ENCODE measurements at regions not wholly inside any gene's neighbourhood (a gene's known extent, or its start where the extent isn't known, plus 50 kb on each side); places are given as distances from the start of the nearest gene placed in this dataset.

GRCh38 chr18:77918730-77919129, 669.1 kb downstream of the GALR1 start:
- no peak overlapping the region for H3K4me3 ChIP-seq (ENCODE audit: low read length)
- H3K9ac ChIP-seq (ENCODE audit: low read length): no peak overlapping the region
- H3K27me3 ChIP-seq (ENCODE audit: control insufficient read depth, insufficient read depth, low read length): no peaks in the 10 kb centered on the region
- no peaks in the 10 kb centered on the region for H3K36me3 ChIP-seq (ENCODE audit: control insufficient read depth, insufficient read depth, low read length)
- H3K27ac ChIP-seq (ENCODE audit: low read depth, low read length): no peak overlapping the region
- H3K4me1 ChIP-seq (ENCODE audit: control insufficient read depth, insufficient read depth, low read length): no peaks in the 10 kb centered on the region

- no peak overlapping the region for H3K4me3 ChIP-seq (ENCODE audit: low read length)
- H3K27ac ChIP-seq (ENCODE audit: low read depth, low read length): no peak overlapping the region
- H3K9ac ChIP-seq (ENCODE audit: low read length): no peak overlapping the region
- H3K4me1 ChIP-seq (ENCODE audit: control insufficient read depth, insufficient read depth, low read length): no peaks in the 10 kb centered on the region
- H3K36me3 ChIP-seq (ENCODE audit: control insufficient read depth, insufficient read depth, low read length): no peaks in the 10 kb centered on the region
- H3K27me3 ChIP-seq (ENCODE audit: control insufficient read depth, insufficient read depth, low read length): no peaks in the 10 kb centered on the region
Observed at GRCh38 chr18:77919923-77920322, 670.3 kb downstream of the GALR1 start.

GRCh38 chr18:77935342-77935741, 685.7 kb downstream of the GALR1 start:
- Histone ChIP-seq H3K4me1 (ENCODE audit: control insufficient read depth, insufficient read depth, low read length) (no peaks in the 10 kb centered on the region), H3K27me3 (ENCODE audit: control insufficient read depth, insufficient read depth, low read length) (no peaks in the 10 kb centered on the region), H3K27ac (ENCODE audit: low read depth, low read length) (no peak overlapping the region), H3K4me3 (ENCODE audit: low read length) (no peak overlapping the region), H3K9ac (ENCODE audit: low read length) (no peak overlapping the region), H3K36me3 (ENCODE audit: control insufficient read depth, insufficient read depth, low read length) (no peaks in the 10 kb centered on the region)

GRCh38 chr18:77940566-77940965, 690.9 kb downstream of the GALR1 start:
- Histone ChIP-seq H3K9ac (ENCODE audit: low read length) (no peak overlapping the region), H3K27ac (ENCODE audit: low read depth, low read length) (no peak overlapping the region), H3K4me3 (ENCODE audit: low read length) (no peak overlapping the region), H3K36me3 (ENCODE audit: control insufficient read depth, insufficient read depth, low read length) (no peaks in the 10 kb centered on the region), H3K4me1 (ENCODE audit: control insufficient read depth, insufficient read depth, low read length) (no peaks in the 10 kb centered on the region), H3K27me3 (ENCODE audit: control insufficient read depth, insufficient read depth, low read length) (no peaks in the 10 kb centered on the region)

GRCh38 chr18:77944533-77944932, 694.9 kb downstream of the GALR1 start:
- H3K9ac ChIP-seq (ENCODE audit: low read length): no peak overlapping the region
- no peaks in the 10 kb centered on the region for H3K36me3 ChIP-seq (ENCODE audit: control insufficient read depth, insufficient read depth, low read length)
- no peak overlapping the region for H3K4me3 ChIP-seq (ENCODE audit: low read length)
- H3K4me1 ChIP-seq (ENCODE audit: control insufficient read depth, insufficient read depth, low read length): no peaks in the 10 kb centered on the region
- H3K27me3 ChIP-seq (ENCODE audit: control insufficient read depth, insufficient read depth, low read length): no peaks in the 10 kb centered on the region
- no peak overlapping the region for H3K27ac ChIP-seq (ENCODE audit: low read depth, low read length)

GRCh38 chr18:77948567-77948966, 698.9 kb downstream of the GALR1 start:
- H3K9ac ChIP-seq (ENCODE audit: low read length): no peak overlapping the region
- no peaks in the 10 kb centered on the region for H3K27me3 ChIP-seq (ENCODE audit: control insufficient read depth, insufficient read depth, low read length)
- H3K36me3 ChIP-seq (ENCODE audit: control insufficient read depth, insufficient read depth, low read length): no peaks in the 10 kb centered on the region
- H3K4me1 ChIP-seq (ENCODE audit: control insufficient read depth, insufficient read depth, low read length): no peaks in the 10 kb centered on the region
- H3K4me3 ChIP-seq (ENCODE audit: low read length): no peak overlapping the region
- no peak overlapping the region for H3K27ac ChIP-seq (ENCODE audit: low read depth, low read length)

- no peak overlapping the region for H3K27ac ChIP-seq (ENCODE audit: low read depth, low read length)
- no peak overlapping the region for H3K9ac ChIP-seq (ENCODE audit: low read length)
- H3K27me3 ChIP-seq (ENCODE audit: control insufficient read depth, insufficient read depth, low read length): no peaks in the 10 kb centered on the region
- H3K4me1 ChIP-seq (ENCODE audit: control insufficient read depth, insufficient read depth, low read length): no peaks in the 10 kb centered on the region
- H3K4me3 ChIP-seq (ENCODE audit: low read length): no peak overlapping the region
- no peaks in the 10 kb centered on the region for H3K36me3 ChIP-seq (ENCODE audit: control insufficient read depth, insufficient read depth, low read length)
Observed at GRCh38 chr18:77949355-77949973, 699.8 kb downstream of the GALR1 start.

GRCh38 chr18:77959248-77959647, 709.6 kb downstream of the GALR1 start:
- Histone ChIP-seq H3K4me1 (ENCODE audit: control insufficient read depth, insufficient read depth, low read length) (no peaks in the 10 kb centered on the region), H3K36me3 (ENCODE audit: control insufficient read depth, insufficient read depth, low read length) (no peaks in the 10 kb centered on the region), H3K4me3 (ENCODE audit: low read length) (no peak overlapping the region), H3K27ac (ENCODE audit: low read depth, low read length) (no peak overlapping the region), H3K27me3 (ENCODE audit: control insufficient read depth, insufficient read depth, low read length) (no peaks in the 10 kb centered on the region), H3K9ac (ENCODE audit: low read length) (no peak overlapping the region)

GRCh38 chr18:77960791-77961410, 711.3 kb downstream of the GALR1 start:
- Histone ChIP-seq H3K27me3 (ENCODE audit: control insufficient read depth, insufficient read depth, low read length) (no peaks in the 10 kb centered on the region), H3K4me1 (ENCODE audit: control insufficient read depth, insufficient read depth, low read length) (no peaks in the 10 kb centered on the region), H3K36me3 (ENCODE audit: control insufficient read depth, insufficient read depth, low read length) (no peaks in the 10 kb centered on the region), H3K27ac (ENCODE audit: low read depth, low read length) (no peak overlapping the region), H3K9ac (ENCODE audit: low read length) (no peak overlapping the region), H3K4me3 (ENCODE audit: low read length) (no peak overlapping the region)

GRCh38 chr18:77967071-77967470, 717.4 kb downstream of the GALR1 start:
- no peaks in the 10 kb centered on the region for H3K36me3 ChIP-seq (ENCODE audit: control insufficient read depth, insufficient read depth, low read length)
- H3K27ac ChIP-seq (ENCODE audit: low read depth, low read length): no peak overlapping the region
- H3K4me3 ChIP-seq (ENCODE audit: low read length): no peak overlapping the region
- H3K27me3 ChIP-seq (ENCODE audit: control insufficient read depth, insufficient read depth, low read length): no peaks in the 10 kb centered on the region
- no peaks in the 10 kb centered on the region for H3K4me1 ChIP-seq (ENCODE audit: control insufficient read depth, insufficient read depth, low read length)
- no peak overlapping the region for H3K9ac ChIP-seq (ENCODE audit: low read length)

GRCh38 chr18:77967791-77968190, 718.1 kb downstream of the GALR1 start:
- Histone ChIP-seq H3K27me3 (ENCODE audit: control insufficient read depth, insufficient read depth, low read length) (no peaks in the 10 kb centered on the region), H3K27ac (ENCODE audit: low read depth, low read length) (no peak overlapping the region)

GRCh38 chr18:77969972-77970371, 720.3 kb downstream of the GALR1 start:
- H3K36me3 ChIP-seq (ENCODE audit: control insufficient read depth, insufficient read depth, low read length): no peaks in the 10 kb centered on the region

More at GRCh38 chr18:77967791-77968190, 718.1 kb downstream of the GALR1 start:
- Histone ChIP-seq H3K9ac (ENCODE audit: low read length) (no peak overlapping the region), H3K4me1 (ENCODE audit: control insufficient read depth, insufficient read depth, low read length) (no peaks in the 10 kb centered on the region), H3K4me3 (ENCODE audit: low read length) (no peak overlapping the region), H3K36me3 (ENCODE audit: control insufficient read depth, insufficient read depth, low read length) (no peaks in the 10 kb centered on the region)

GRCh38 chr18:77970814-77971213, 721.2 kb downstream of the GALR1 start:
- H3K4me1 ChIP-seq (ENCODE audit: control insufficient read depth, insufficient read depth, low read length): no peaks in the 10 kb centered on the region

More at GRCh38 chr18:77969972-77970371, 720.3 kb downstream of the GALR1 start:
- Histone ChIP-seq H3K27me3 (ENCODE audit: control insufficient read depth, insufficient read depth, low read length) (no peaks in the 10 kb centered on the region), H3K4me1 (ENCODE audit: control insufficient read depth, insufficient read depth, low read length) (no peaks in the 10 kb centered on the region), H3K4me3 (ENCODE audit: low read length) (no peak overlapping the region), H3K27ac (ENCODE audit: low read depth, low read length) (no peak overlapping the region), H3K9ac (ENCODE audit: low read length) (no peak overlapping the region)

More at GRCh38 chr18:77970814-77971213, 721.2 kb downstream of the GALR1 start:
- Histone ChIP-seq H3K27ac (ENCODE audit: low read depth, low read length) (no peak overlapping the region), H3K36me3 (ENCODE audit: control insufficient read depth, insufficient read depth, low read length) (no peaks in the 10 kb centered on the region), H3K27me3 (ENCODE audit: control insufficient read depth, insufficient read depth, low read length) (no peaks in the 10 kb centered on the region), H3K4me3 (ENCODE audit: low read length) (no peak overlapping the region), H3K9ac (ENCODE audit: low read length) (no peak overlapping the region)
